ENCODE measurements at regions not wholly inside any gene's neighbourhood (a gene's known extent, or its start where the extent isn't known, plus 50 kb on each side); places are given as distances from the start of the nearest gene placed in this dataset.
"Not testable (repeated sequence)": the region's sequence is repeated elsewhere in the genome, so short reads cannot be mapped to it uniquely, and the experiment has no call there.

GRCh38 chr9:26562338-26562737 is 330.3 kb downstream of the CAAP1 start:
- DNase-seq = no peak

DNA sequence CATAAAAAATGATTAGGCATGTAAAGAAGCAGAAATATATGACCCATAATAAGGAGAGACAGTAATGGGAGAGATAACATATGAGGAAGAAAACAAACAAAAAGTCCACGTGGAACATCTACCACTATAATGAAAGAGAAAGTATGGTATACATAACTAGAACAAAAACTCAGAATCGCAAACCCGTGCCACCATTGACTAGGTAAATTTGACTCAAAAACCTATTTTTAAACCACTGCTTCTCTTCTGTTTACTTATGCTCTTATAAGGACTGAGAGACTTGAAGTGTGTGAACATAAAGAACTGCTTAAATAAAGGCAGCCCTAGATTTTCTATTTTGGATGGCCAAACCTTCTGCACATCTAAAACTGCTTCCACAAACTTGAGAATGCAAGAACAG is 330.7 kb downstream of the CAAP1 start:
- no peak for DNase-seq

- no peak for DNase-seq
Measured at GRCh38 chr9:26559506-26559905, 333.1 kb downstream of the CAAP1 start.

- no peak for DNase-seq
Measured at GRCh38 chr9:26551971-26552370, 340.6 kb downstream of the CAAP1 start.

DNA sequence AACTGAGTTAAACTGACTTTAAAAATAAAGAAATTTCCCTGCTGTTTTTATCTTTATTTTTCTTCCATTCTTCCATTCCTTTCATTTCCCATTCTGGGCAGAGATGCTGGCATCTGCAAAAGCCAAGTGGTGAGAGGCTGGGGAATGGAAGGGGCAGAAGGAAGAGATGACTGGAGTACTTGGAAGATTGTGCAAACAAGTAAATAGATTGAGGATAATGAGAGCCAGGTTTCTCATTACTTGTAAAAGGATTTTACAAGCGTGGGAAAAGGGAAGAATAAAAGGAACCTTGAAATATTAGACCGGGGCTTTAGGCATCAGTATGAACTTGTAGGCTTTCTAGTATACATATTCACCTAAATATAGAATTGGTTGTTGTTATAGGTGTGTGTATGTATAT is 341.2 kb downstream of the CAAP1 start:
- DNase-seq = no peak

DNA sequence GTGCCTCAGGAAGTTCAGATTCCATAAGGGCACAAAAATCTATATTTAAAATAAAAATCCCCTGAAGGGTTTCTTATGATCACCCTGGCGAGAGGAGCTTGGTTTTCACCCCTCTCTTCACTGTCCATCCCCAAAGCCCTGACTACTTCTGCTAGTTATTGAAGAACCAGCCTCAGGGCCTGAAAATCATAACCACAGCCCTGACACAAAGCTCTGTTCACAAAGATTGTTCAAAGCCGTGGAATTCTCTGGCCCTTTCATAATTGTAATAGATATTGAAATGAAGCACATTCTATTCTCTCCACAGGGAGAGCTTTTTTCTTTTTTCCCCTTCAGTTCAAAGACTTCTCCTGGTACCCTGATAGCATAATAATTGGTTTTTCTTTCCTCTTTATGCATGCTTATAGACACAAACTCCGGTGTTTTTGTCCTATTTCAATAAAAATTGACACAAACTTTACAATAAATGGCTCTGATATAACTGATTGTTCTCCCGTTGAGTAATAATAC is 343.8 kb downstream of the CAAP1 start:
- no peak for DNase-seq

- no peak for DNase-seq
Measured at GRCh38 chr9:26539867-26540493, 352.6 kb downstream of the CAAP1 start.

DNA sequence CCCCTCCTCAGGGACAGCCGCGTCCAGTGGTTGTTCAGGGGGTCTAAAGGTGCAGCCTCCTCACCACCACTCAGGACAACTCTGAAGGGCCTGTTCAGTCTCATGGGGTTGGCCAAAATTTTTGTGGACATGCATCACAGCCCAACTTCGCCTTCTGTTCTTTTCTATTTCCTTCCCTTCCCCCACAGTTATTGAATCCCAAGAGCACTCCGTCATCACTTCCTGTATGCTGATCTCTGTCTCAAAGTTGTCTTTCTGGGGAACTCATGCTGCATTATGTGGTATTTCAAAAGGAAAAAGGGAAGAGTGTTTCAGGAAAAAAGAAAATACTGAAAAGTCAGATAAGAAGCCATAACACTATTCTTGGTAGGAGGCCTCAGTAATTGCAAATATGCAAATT is 355.4 kb downstream of the CAAP1 start:
- no peak for DNase-seq

DNA sequence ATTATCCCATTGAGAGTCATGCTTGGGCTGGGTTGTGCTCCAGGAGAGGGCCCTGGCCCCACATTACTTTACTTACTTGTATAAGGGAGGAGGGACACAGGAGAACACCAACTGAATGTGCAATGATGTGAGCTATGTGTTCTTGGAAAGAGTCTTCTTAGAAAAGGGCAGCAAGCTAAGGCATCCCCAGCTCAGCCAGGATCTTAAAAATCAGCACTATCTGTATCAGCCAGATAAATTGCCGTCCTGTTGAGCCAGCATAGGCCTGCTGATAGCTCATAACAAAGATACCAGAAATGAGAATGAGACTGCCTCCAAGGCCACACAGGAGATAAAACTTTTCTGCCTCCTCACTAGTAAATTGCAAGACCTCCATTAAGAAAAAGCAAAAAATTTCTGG is 357.5 kb downstream of the CAAP1 start:
- DNase-seq = no peak

- DNase-seq = no peak
Measured at GRCh38 chr9:26530841-26531240, 361.8 kb downstream of the CAAP1 start.

DNA sequence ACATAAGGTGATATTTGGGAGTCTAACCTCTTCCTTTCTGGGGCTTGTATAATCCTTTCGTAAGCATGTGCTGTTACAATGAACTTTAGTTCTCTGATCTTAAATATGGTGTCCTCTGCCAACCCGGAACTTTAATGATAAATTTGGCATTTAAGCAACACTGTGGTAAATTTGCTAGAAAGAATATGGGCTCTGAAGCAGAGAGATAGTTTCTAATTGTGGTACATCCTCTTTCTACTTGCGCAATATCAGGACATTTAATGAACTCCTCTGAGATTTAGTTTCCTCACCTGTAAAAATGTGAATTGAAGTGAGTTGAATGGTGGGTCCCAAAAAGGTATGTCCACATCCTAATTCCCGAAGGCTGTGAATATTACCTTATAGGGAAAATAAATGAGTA is 364.7 kb downstream of the CAAP1 start:
- no peak for DNase-seq

GRCh38 chr9:26524267-26524666 is 368.3 kb downstream of the CAAP1 start:
- peak; percentile 29 for DNase-seq

DNA sequence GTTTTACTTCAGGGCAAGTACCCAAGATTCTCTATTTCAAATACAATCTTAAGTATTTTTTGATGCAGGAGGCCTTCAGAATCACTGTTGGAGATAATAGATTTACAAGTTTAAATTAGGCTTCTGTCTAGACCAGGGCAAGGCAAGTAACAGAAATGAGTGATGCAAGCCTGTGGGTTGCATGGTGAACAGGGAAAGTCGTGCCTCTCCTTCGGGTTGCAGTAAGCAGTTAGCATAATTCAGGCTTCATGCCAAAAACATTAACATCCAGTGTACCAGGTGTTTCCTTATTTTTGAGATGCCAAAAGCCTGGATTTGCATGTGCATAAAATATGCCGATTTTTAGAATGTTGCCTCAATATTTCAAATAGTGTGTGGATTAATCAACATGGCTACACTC is 369.0 kb downstream of the CAAP1 start:
- no peak for DNase-seq

DNA sequence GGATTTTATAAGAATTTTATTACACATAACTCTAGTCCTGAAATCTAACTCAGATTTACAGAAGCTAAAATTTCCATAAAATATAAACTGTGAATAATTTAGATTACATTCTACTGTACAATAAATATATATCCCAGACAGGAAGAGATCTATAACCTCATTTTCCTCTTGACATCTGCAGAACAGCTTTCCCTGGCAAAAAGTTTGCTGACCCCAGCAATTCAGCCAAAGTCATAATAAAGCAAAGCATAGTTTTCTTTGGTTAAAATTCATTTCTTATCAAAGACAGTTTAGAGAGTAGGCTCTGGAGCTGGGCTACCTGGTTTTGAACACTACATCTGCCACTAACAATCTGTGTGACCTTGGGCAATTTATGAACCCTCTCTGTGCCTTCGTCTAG is 372.5 kb downstream of the CAAP1 start:
- no peak for DNase-seq

DNA sequence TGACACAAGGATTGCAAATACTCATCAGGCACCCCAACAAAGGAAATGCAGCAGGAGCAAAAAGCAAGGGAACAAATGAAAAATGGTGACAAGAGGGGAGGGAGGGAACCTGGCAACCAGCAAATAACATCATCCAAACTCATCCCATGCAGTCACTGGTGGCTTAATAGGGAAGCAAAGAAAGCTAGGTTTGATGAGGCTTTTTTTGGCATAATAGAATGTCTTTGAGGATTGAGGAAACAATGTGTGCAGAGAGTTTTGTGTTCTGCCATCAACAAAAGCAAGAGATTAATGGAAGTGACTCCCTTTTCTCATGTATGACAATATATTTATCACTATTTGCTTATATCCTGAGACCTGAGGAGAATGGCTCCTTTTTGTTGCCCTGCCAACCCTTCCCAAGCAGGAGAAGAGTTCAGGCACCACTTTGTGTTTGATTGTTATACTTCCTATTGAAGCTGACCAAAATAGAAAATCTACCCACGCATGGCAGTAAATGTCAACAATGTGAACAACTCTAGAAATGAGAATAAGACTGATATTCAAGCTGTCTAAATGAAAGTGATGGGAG is 375.7 kb downstream of the CAAP1 start:
- no peak for DNase-seq

DNA sequence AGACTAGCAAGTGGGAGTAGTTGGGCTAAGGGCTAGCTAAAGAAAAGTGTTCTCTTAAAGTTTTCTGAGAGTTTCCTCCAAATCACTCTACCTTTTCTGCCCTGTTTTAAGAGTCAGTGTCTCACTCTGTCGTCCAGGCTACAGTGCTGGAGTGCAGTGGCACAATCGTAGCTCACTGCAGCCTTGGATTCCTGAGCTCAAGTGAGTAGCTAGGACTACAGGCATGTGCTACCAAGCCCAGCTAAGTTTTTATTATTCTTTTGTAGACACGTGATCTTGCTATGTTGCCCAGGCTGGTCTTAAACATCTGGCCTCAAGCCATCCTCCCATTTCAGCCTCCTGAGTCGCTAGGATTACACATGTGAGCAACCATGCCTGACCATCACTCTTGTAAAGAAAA is 378.9 kb downstream of the CAAP1 start:
- DNase-seq = no peak

DNA sequence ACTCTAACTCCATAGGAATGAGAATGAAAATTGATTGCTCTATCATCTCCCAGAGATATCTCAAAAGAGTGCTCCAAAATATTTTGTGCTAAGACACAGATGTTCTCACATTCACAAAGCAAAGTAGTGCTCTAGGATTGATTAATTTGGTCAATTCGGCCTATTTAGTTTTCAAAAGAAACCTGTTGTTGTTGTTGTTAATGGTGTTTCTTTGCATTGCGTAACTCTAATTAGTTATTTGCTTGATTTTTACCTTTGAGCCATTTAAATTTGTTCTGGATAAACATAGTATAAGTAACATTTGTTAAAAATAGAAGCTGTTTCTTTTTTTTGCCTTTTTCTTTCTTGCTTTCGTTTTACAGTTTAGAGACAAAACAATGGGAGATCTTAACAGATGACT is 382.5 kb downstream of the CAAP1 start:
- DNase-seq = no peak

- DNase-seq = no peak
Measured at GRCh38 chr9:26508897-26509296, 383.7 kb downstream of the CAAP1 start.

DNA sequence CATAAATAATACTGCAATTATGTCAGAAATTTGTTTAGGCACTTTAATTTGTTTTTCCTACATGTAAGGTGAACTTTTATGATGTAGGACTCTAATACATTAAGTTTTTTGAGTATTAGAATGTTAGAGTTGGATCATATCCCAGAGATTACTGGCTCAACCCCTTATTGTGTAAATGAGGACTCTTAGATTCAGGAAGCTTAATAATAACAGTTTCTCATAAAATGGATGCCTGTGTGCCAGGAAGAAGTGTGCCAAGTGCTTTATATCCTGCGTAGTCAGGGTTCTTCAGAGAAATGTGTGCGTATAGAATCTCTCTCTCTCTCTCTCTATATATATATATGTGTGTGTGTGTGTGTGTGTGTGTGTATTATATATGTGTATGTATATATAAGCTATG is 388.5 kb downstream of the CAAP1 start:
- DNase-seq = no peak

DNA sequence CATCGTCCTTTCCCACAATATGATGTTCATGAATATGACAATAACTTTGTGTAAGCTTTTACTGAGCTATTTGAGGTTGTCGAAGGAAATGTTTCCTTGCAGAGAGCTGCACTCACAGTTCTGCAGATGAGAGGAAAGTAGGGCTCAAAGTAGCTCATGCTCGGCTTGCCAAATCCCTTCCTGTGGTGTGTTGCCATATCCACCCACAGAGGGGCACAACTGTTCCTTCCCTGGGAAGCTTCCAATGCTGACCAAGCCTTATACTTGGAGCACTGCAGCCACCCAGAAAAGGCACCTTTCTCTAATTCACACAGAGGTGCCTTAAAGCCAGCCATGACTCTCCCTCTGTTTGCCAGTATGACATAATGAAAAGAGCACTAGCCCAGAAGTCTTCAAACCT is 390.3 kb downstream of the CAAP1 start:
- no peak for DNase-seq

- DNase-seq = no peak
Measured at GRCh38 chr9:26500471-26500870, 392.1 kb downstream of the CAAP1 start.

- DNase-seq = not testable (repeated sequence)
Measured at GRCh38 chr9:26492608-26493521, 399.7 kb downstream of the CAAP1 start.

- DNase-seq = not testable (repeated sequence)
Measured at GRCh38 chr9:26491922-26492607, 400.5 kb downstream of the CAAP1 start.

Measured in NCI-H1105 treated with DMSO at 0.1 percent for 48 hours (cell line).